ENCODE measurements at regions not wholly inside any gene's neighbourhood (a gene's known extent, or its start where the extent isn't known, plus 50 kb on each side); places are given as distances from the start of the nearest gene placed in this dataset.

GRCh38 chr3:84307339-84307738, 651.5 kb upstream of the CADM2 start:
- no peaks in the 10 kb centered on the region for H3K79me1 ChIP-seq (ENCODE audit: insufficient read depth, low read depth, low read length, poor library complexity, severe bottlenecking)
- no peak overlapping the region for H4K8ac ChIP-seq (replicated peaks; ENCODE audit: insufficient read length, low read depth, low read length)
- no peak overlapping the region for H2BK120ac ChIP-seq (ENCODE audit: low read depth, low read length, poor library complexity, severe bottlenecking)
- WGBS (ENCODE audit: extremely low coverage, insufficient read length, low lambda C conversion rate), result no CpG with 5 or more reads among the region's 1 CpG
- no peak overlapping the region for H2BK15ac ChIP-seq (ENCODE audit: low read depth, low read length)
- no peaks in the 10 kb centered on the region for H3K9me3 ChIP-seq (ENCODE audit: control insufficient read depth, low read depth, low read length)
- no peaks in the 10 kb centered on the region for H3K9me3 Mint-ChIP-seq
- H3K4me3 Mint-ChIP-seq, result no peak overlapping the region
- H3K23me2 ChIP-seq (ENCODE audit: insufficient read length, low read depth, low read length, poor library complexity, severe bottlenecking), result no peaks in the 10 kb centered on the region
- no peak overlapping the region for H4K91ac ChIP-seq (ENCODE audit: insufficient read length, low read depth, low read length)
- H3K4me1 ChIP-seq (ENCODE audit: insufficient read depth, low read length), result no peaks in the 10 kb centered on the region
- TF ChIP-seq CTCF (conservative IDR thresholded peaks at IDR 0.05), result no peak
- no peaks in the 10 kb centered on the region for H3K27me3 ChIP-seq (ENCODE audit: insufficient read depth, low read length)
- no peaks in the 10 kb centered on the region for H3K79me2 ChIP-seq (ENCODE audit: insufficient read depth, low read length)
- no peak overlapping the region for H3K4me2 ChIP-seq (ENCODE audit: insufficient read depth, insufficient read length, low read length)
- H2AFZ ChIP-seq (ENCODE audit: low read length), result no peak overlapping the region
- no peak overlapping the region for H2BK5ac ChIP-seq (ENCODE audit: insufficient read length, low read length)
- H3K9ac ChIP-seq (ENCODE audit: extremely low read depth, insufficient read length, low read length), result no peak overlapping the region
- DNase-seq, result no peak
- no peak overlapping the region for H2AK5ac ChIP-seq (ENCODE audit: insufficient read length, low read length)
- H2BK20ac ChIP-seq (ENCODE audit: low read depth, low read length, poor library complexity, severe bottlenecking), result no peak overlapping the region
- no peak overlapping the region for H3K23ac ChIP-seq (ENCODE audit: insufficient read length, low read depth, low read length)
- H3K4ac ChIP-seq (ENCODE audit: low read depth, low read length), result no peak overlapping the region
- H3K14ac ChIP-seq (ENCODE audit: insufficient read depth, low read length), result no peak overlapping the region
- H4K20me1 ChIP-seq (ENCODE audit: control insufficient read depth, insufficient read depth, insufficient read length), result no peaks in the 10 kb centered on the region
- no peaks in the 10 kb centered on the region for H3K4me1 Mint-ChIP-seq
- H3T11ph ChIP-seq (ENCODE audit: low read length), result no peak overlapping the region
- no peak overlapping the region for H4K5ac ChIP-seq (ENCODE audit: insufficient read length, low read depth, low read length)
- no peak overlapping the region for H3K18ac ChIP-seq (ENCODE audit: insufficient read length, low read depth, low read length)
- H3K27ac ChIP-seq (ENCODE audit: insufficient read length, low read depth, low read length), result no peak overlapping the region
- H3K27ac Mint-ChIP-seq, result no peak overlapping the region
- H3K27me3 Mint-ChIP-seq (ENCODE audit: low read depth), result no peaks in the 10 kb centered on the region; the same call in 1 of the 2 replicates
- no peak overlapping the region for H2BK12ac ChIP-seq (ENCODE audit: insufficient read length, low read depth, low read length)
- H3K36me3 Mint-ChIP-seq (ENCODE audit: insufficient read depth in 1 of 3, low read depth in 3 of 3), result no peaks in the 10 kb centered on the region
- no peak overlapping the region for H3K56ac ChIP-seq (ENCODE audit: insufficient read length, low read depth, low read length)
